H1 (cell line): ENCODE measurements at regions not wholly inside any gene's neighbourhood (a gene's known extent, or its start where the extent isn't known, plus 50 kb on each side); places are given as distances from the start of the nearest gene placed in this dataset.

ENCODE experiments used
- CTCF ChIA-PET: fragments of 300-600 bp; sonication (Branson Sonifier 250); formaldehyde crosslinking; loops from one replicate; lab custom pipeline; 2021; ENCODE audit not compliant: partially characterized antibody; lab: Charles Lee
- POLR2A ChIA-PET: fragments of 300-600 bp; sonication (Branson Sonifier 250); formaldehyde crosslinking; loops from one replicate; lab custom pipeline; 2021; ENCODE audit warnings: inconsistent platforms; ENCODE audit not compliant: partially characterized antibody; lab: Charles Lee
- DNase-seq, 2 experiments: peaks; one replicate each; pipeline versions ENCODE4 v3.0.0 to v3.0.0-alpha.2; 2010 to 2022; ENCODE audit warnings: low spot score in 2 of 2, low read depth in 1 of 2, mixed read lengths in 1 of 2
- FAIRE-seq: peaks from 2 replicates; lab custom pipeline; 2011; peaks lifted over from hg19 to GRCh38; lab: Jason Lieb, UNC
- H2AFZ ChIP-seq: 2 replicates; pipeline ENCODE4 v1.8.1; 2012; ENCODE audit warnings: low read length, inconsistent platforms
- H2AK5ac ChIP-seq: 2 replicates; pipeline ENCODE4 v1.6.1; 2013; ENCODE audit warnings: low read depth, low read length
- H2BK120ac ChIP-seq: replicated peaks from 2 replicates; pipeline ENCODE3; 2013; ENCODE audit warnings: low read depth, low read length, inconsistent platforms
- H2BK12ac ChIP-seq: 2 replicates; pipeline ENCODE4 v1.6.1; 2013; ENCODE audit warnings: low read depth, low read length
- H2BK15ac ChIP-seq: 2 replicates; pipeline ENCODE4 v1.6.1; 2013; ENCODE audit warnings: low read length
- H2BK20ac ChIP-seq: 2 replicates; pipeline ENCODE4 v1.6.1; 2013; ENCODE audit warnings: low read length
- H2BK5ac ChIP-seq: 2 replicates; pipeline ENCODE4 v1.6.1; 2013; ENCODE audit warnings: low read depth, low read length
- H3K14ac ChIP-seq: 2 replicates; pipeline ENCODE4 v1.6.1; 2013; ENCODE audit warnings: inconsistent platforms; ENCODE audit not compliant: insufficient read length
- H3K18ac ChIP-seq: 2 replicates; pipeline ENCODE4 v1.6.1; 2013; ENCODE audit warnings: low read length; ENCODE audit errors: extremely low read depth
- H3K23ac ChIP-seq: 2 replicates; pipeline ENCODE4 v1.6.1; 2013; ENCODE audit warnings: inconsistent platforms; ENCODE audit not compliant: insufficient read length
- H3K23me2 ChIP-seq: 2 replicates; pipeline ENCODE4 v1.6.1; 2013; ENCODE audit warnings: low read depth, low read length
- H3K27ac ChIP-seq: 2 replicates; pipeline ENCODE4 v1.6.1; 2011; ENCODE audit warnings: low read depth, low read length, inconsistent platforms
- H3K27me3 ChIP-seq, 4 experiments: replicated peaks in 1 of 4; 1 replicate in 1 of 4; 2 replicates in 3 of 4; pipeline versions ENCODE4 v1.6.1 to v1.8.1; 2011 to 2013; ENCODE audit warnings: low read length in 3 of 4, mild to moderate bottlenecking in 3 of 4, inconsistent platforms in 2 of 4, mixed read lengths in 2 of 4, moderate library complexity in 1 of 4; ENCODE audit not compliant: control insufficient read depth in 3 of 4, insufficient read depth in 3 of 4; ENCODE audit errors: extremely low read depth in 1 of 4
- H3K36me3 ChIP-seq, 4 experiments: 2 replicates each; pipeline versions ENCODE4 v1.6.1 to v1.8.1; 2011 to 2013; ENCODE audit warnings: mild to moderate bottlenecking in 4 of 4, low read length in 3 of 4, moderate library complexity in 2 of 4, control low read depth in 1 of 4, inconsistent platforms in 1 of 4; ENCODE audit not compliant: insufficient read depth in 4 of 4, control insufficient read depth in 2 of 4
- H3K4ac ChIP-seq: replicated peaks from 2 replicates; pipeline ENCODE3; 2013; ENCODE audit warnings: low read length, low read depth, mixed read lengths, inconsistent platforms; ENCODE audit not compliant: insufficient read length
- H3K4me1 ChIP-seq, 4 experiments: replicated peaks in 1 of 4; 1 replicate in 1 of 4; 2 replicates in 3 of 4; pipeline versions ENCODE4 v1.6.1 to v1.8.1; 2011 to 2013; ENCODE audit warnings: low read length in 3 of 4, inconsistent platforms in 2 of 4, mixed read lengths in 1 of 4; ENCODE audit not compliant: insufficient read depth in 4 of 4, control insufficient read depth in 3 of 4
- H3K4me2 ChIP-seq, 2 experiments: 2 replicates each; pipeline versions ENCODE4 v1.6.1 to v1.8.1; 2011 to 2013; ENCODE audit warnings: low read depth in 2 of 2, low read length in 2 of 2, control low read depth in 1 of 2, inconsistent platforms in 1 of 2, mild to moderate bottlenecking in 1 of 2; ENCODE audit not compliant: insufficient read depth in 1 of 2
- H3K4me3 ChIP-seq, 4 experiments: fragments of 200-600, 300-600 bp in 1 of 4; sonication (generic), shearing (Covaris generic), sonication (Bioruptor Twin) in 1 of 4; 2 replicates each; pipeline versions ENCODE4 v1.5.1 to v1.8.1; 2011 to 2016; ENCODE audit warnings: low read length in 4 of 4, low read depth in 3 of 4, control low read depth in 2 of 4, inconsistent platforms in 2 of 4, mild to moderate bottlenecking in 2 of 4, mixed read lengths in 1 of 4, moderate library complexity in 1 of 4; ENCODE audit not compliant: insufficient read depth in 2 of 4; ENCODE audit errors: extremely low read depth in 1 of 4
- H3K56ac ChIP-seq: replicated peaks from 2 replicates; pipeline ENCODE3; 2013; ENCODE audit warnings: low read depth, mild to moderate bottlenecking, mixed read lengths, low read length, inconsistent platforms; ENCODE audit not compliant: insufficient read length
- H3K79me1 ChIP-seq: 2 replicates; pipeline ENCODE4 v1.6.1; 2013; ENCODE audit warnings: low read depth, low read length, control low read depth
- H3K79me2 ChIP-seq, 2 experiments: 2 replicates each; pipeline versions ENCODE4 v1.6.1 to v1.8.1; 2012 to 2013; ENCODE audit warnings: low read length in 2 of 2, mild to moderate bottlenecking in 2 of 2, inconsistent platforms in 1 of 2; ENCODE audit not compliant: insufficient read depth in 2 of 2, control insufficient read depth in 1 of 2
- H3K9ac ChIP-seq, 4 experiments: replicated peaks in 1 of 4; 1 replicate in 1 of 4; 2 replicates in 3 of 4; pipeline versions ENCODE4 v1.6.1 to v1.8.1; 2011 to 2013; ENCODE audit warnings: low read depth in 3 of 4, low read length in 3 of 4, control low read depth in 2 of 4, mild to moderate bottlenecking in 2 of 4, moderate library complexity in 2 of 4, inconsistent platforms in 1 of 4; ENCODE audit errors: extremely low read depth in 1 of 4
- H3K9me3 ChIP-seq, 2 experiments: 2 replicates each; pipeline versions ENCODE4 v1.6.1 to v1.8.1; 2012 to 2013; ENCODE audit warnings: mild to moderate bottlenecking in 2 of 2, moderate library complexity in 2 of 2, control low read depth in 1 of 2, inconsistent platforms in 1 of 2, low read depth in 1 of 2, low read length in 1 of 2, mixed read lengths in 1 of 2; ENCODE audit not compliant: insufficient read depth in 2 of 2
- H4K20me1 ChIP-seq, 2 experiments: replicated peaks in 1 of 2; 2 replicates each; pipeline versions ENCODE3 to v1.8.1; 2011 to 2013; ENCODE audit warnings: inconsistent platforms in 2 of 2, low read length in 2 of 2, mild to moderate bottlenecking in 1 of 2; ENCODE audit not compliant: insufficient read depth in 2 of 2, control insufficient read depth in 1 of 2
- H4K5ac ChIP-seq: 2 replicates; pipeline ENCODE4 v1.6.1; 2013; ENCODE audit warnings: low read length, low read depth, mixed read lengths, inconsistent platforms; ENCODE audit not compliant: insufficient read length
- H4K8ac ChIP-seq: 2 replicates; pipeline ENCODE4 v1.8.0; 2013; ENCODE audit warnings: mild to moderate bottlenecking, moderate library complexity, low read length, inconsistent platforms; ENCODE audit not compliant: insufficient read depth; ENCODE audit errors: extremely low read depth
- H4K91ac ChIP-seq: replicated peaks from 2 replicates; pipeline ENCODE3; 2013; ENCODE audit warnings: low read length, mixed read lengths, inconsistent platforms; ENCODE audit not compliant: insufficient read length
- CBX8 ChIP-seq: fragments of 300-800, 300-1000 bp; sonication (generic); IDR thresholded peaks from 2 replicates; pipeline ENCODE4 v1.7.1; 2016; ENCODE audit warnings: low read depth, low read length, borderline replicate concordance
- EGR1 ChIP-seq: IDR thresholded peaks from 2 replicates; pipeline ENCODE4 v1.6.1; 2011; ENCODE audit warnings: low read depth, low read length, borderline replicate concordance
- FOSL1 ChIP-seq: IDR thresholded peaks from 2 replicates; pipeline ENCODE4 v1.6.1; 2011; ENCODE audit warnings: mild to moderate bottlenecking, low read depth, low read length, moderate library complexity; ENCODE audit not compliant: insufficient read depth
- GTF2F1 ChIP-seq: IDR thresholded peaks from 2 replicates; pipeline ENCODE4 v1.6.1; 2012; ENCODE audit warnings: low read depth, low read length, improper control_type of control experiment, borderline replicate concordance
- HDAC6 ChIP-seq: IDR thresholded peaks from one replicate; pipeline ENCODE4 v1.7.1; 2012; ENCODE audit warnings: low read depth, mild to moderate bottlenecking, inconsistent platforms, low read length, moderate library complexity
- MAFK ChIP-seq: IDR thresholded peaks from 2 replicates; pipeline ENCODE4 v1.6.1; 2012; ENCODE audit warnings: low read depth, mild to moderate bottlenecking, improper control_type of control experiment, low read length
- NANOG ChIP-seq: IDR thresholded peaks from 2 replicates; pipeline ENCODE4 v1.6.1; 2011; ENCODE audit warnings: low read length, low read depth, mild to moderate bottlenecking, inconsistent platforms; ENCODE audit not compliant: insufficient read depth, poor library complexity, severe bottlenecking
- SUZ12 ChIP-seq: fragments of 200-600 bp; sonication (generic); IDR thresholded peaks from 2 replicates; pipeline ENCODE4 v1.6.1; 2012; ENCODE audit warnings: mild to moderate bottlenecking, inconsistent platforms, low read length, moderate library complexity, mixed read lengths
- WGBS, 2 experiments: shearing (Covaris generic) in 1 of 2; methylation state at CpG; one replicate each; pipeline versions ENCODE4 v1.1.6 to v1.1.7; 2013 to 2015; ENCODE audit warnings: low lambda C conversion rate in 2 of 2, mixed read lengths in 2 of 2, inconsistent platforms in 1 of 2, low coverage in 1 of 2, missing lambda C conversion rate in 1 of 2; ENCODE audit not compliant: insufficient replicate concordance in 2 of 2, insufficient coverage in 1 of 2, insufficient read length in 1 of 2; ENCODE audit errors: extremely low coverage in 1 of 2, missing lambda C conversion rate in 1 of 2; 5-methylcytosine and 5-hydroxymethylcytosine counted together
- TF ChIP-seq, protein P1 (sequence below), 3 experiments: IDR thresholded peaks; 1 replicate in 2 of 3; 2 replicates in 1 of 3; pipeline versions ENCODE4 v1.5.1 to v1.6.1; 2011; ENCODE audit warnings: low read length in 3 of 3, mild to moderate bottlenecking in 3 of 3, inconsistent platforms in 2 of 3, low read depth in 1 of 3, moderate library complexity in 1 of 3; ENCODE audit not compliant: insufficient read depth in 1 of 3; ENCODE audit errors: control extremely low read depth in 1 of 3

DNA sequence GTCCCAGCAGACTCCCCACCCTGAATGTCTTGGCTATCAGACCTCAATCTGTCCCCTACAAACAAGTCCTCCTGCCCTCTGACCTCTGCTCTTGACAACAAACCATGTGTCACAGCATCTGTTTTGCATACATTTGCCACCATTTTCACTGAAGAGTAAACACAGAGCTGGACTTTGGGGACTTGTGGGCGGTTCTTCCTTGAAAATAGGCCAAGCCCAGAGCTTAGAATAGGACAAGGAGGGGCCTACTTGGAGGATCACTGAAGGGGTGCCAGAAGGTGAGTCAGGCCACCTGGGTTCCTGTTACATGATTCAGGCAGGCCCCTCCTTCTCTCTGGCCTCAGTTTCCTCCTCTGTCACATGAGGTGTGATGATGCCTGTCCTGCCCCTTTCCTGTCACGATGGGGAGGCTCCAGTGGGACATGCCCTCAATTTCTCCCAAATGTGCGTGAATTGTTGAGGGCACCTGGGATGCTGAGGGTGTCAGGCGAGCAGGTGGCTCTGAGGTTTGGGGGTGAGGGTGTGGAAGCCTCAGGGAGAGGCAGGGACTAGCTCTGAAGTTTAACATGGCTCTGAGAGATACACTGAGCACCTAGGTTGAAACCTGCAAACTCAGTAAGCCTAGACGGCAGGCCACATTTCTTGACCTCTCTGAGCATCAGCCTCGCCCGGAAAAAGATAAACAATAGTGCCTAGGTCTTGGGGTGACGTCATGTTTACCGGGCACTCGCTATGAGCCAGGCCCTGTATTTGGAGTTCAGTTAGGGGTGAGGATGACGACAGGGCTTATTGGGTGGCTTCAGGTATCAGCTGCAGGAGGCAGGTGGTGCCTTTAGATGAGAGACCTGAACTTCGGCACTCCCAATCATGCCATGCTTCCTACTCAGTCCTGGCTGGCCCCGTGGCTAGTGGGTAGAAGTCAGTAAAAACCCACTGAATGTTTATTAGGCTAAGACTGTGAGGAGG is 107.6 kb upstream of the PITX1 start:
- no peak overlapping the region for H3K23ac ChIP-seq
- H3K4me3 ChIP-seq: no peak overlapping the region
- DNase-seq (no peak), FAIRE-seq (no peak)
- H2BK5ac ChIP-seq: no peak overlapping the region
- WGBS, 2 experiments: 86% methylated on average over 13 of the region's 13 CpGs; no CpG with 5 or more reads in 1 of the 2 experiments
- no peak overlapping the region for H4K91ac ChIP-seq
- no peak overlapping the region for H2AK5ac ChIP-seq
- no peaks in the 10 kb centered on the region for H3K9me3 ChIP-seq
- no peaks in the 10 kb centered on the region for H3K23me2 ChIP-seq
- H3K4me1 ChIP-seq: no peaks in the 10 kb centered on the region
- POLR2A ChIA-PET: no interaction called here
- H3K4me2 ChIP-seq: no peak overlapping the region
- H3K18ac ChIP-seq: no peak overlapping the region
- H2BK12ac ChIP-seq: no peak overlapping the region
- no peaks in the 10 kb centered on the region for H3K79me1 ChIP-seq
- H3K27ac ChIP-seq: no peak overlapping the region
- no peak overlapping the region for H4K8ac ChIP-seq
- no peak overlapping the region for H3K56ac ChIP-seq
- no peak overlapping the region for H2BK15ac ChIP-seq
- H3K4ac ChIP-seq: no peak overlapping the region
- no peak overlapping the region for H2BK120ac ChIP-seq
- H3K9ac ChIP-seq: no peak overlapping the region
- no peak overlapping the region for H4K5ac ChIP-seq
- no peaks in the 10 kb centered on the region for H4K20me1 ChIP-seq
- H2AFZ ChIP-seq: no peak overlapping the region
- H3K36me3 ChIP-seq: no peaks in the 10 kb centered on the region
- no peak overlapping the region for H3K14ac ChIP-seq
- H3K79me2 ChIP-seq: no peaks in the 10 kb centered on the region
- no peaks in the 10 kb centered on the region for H3K27me3 ChIP-seq
- CTCF ChIA-PET: interaction anchor here (0.9 to 1.3 kb wide), 4 partner anchors 10 to 38 kb away, joined by 3 to 4 read pairs (median 3); no protein-coding TSS in a partner anchor
- H2BK20ac ChIP-seq: no peak overlapping the region
- TF ChIP-seq, protein P1, sequence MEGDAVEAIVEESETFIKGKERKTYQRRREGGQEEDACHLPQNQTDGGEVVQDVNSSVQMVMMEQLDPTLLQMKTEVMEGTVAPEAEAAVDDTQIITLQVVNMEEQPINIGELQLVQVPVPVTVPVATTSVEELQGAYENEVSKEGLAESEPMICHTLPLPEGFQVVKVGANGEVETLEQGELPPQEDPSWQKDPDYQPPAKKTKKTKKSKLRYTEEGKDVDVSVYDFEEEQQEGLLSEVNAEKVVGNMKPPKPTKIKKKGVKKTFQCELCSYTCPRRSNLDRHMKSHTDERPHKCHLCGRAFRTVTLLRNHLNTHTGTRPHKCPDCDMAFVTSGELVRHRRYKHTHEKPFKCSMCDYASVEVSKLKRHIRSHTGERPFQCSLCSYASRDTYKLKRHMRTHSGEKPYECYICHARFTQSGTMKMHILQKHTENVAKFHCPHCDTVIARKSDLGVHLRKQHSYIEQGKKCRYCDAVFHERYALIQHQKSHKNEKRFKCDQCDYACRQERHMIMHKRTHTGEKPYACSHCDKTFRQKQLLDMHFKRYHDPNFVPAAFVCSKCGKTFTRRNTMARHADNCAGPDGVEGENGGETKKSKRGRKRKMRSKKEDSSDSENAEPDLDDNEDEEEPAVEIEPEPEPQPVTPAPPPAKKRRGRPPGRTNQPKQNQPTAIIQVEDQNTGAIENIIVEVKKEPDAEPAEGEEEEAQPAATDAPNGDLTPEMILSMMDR (IDR thresholded peaks at IDR 0.05; ENCODE audit: control extremely low read depth in 1 of 3, insufficient read depth in 1 of 3, low read depth in 1 of 3, low read length in 3 of 3): no peak
- no peak for TF ChIP-seq HDAC6
- no peak for TF ChIP-seq MAFK
- TF ChIP-seq EGR1: no peak
- TF ChIP-seq GTF2F1: no peak
- no peak for TF ChIP-seq NANOG
- no peak for TF ChIP-seq SUZ12
- no peak for TF ChIP-seq FOSL1
- no peak for TF ChIP-seq CBX8
